Liver (tissue), 8 donors: ENCODE measurements at regions not wholly inside any gene's neighbourhood (a gene's known extent, or its start where the extent isn't known, plus 50 kb on each side); places are given as distances from the start of the nearest gene placed in this dataset.

ENCODE experiments used
- DNase-seq: peaks from one replicate; pipeline ENCODE4 v3.0.0-alpha.2; 2017; ENCODE audit warnings: low spot score
- H3K27ac ChIP-seq, 2 donors: one replicate each; pipeline ENCODE4 v1.7.0; 2013; ENCODE audit warnings: inconsistent platforms in 2 of 2, low read length in 2 of 2, control low read depth in 1 of 2, low read depth in 1 of 2, mild to moderate bottlenecking in 1 of 2
- H3K27me3 ChIP-seq, 4 donors: one replicate each; pipeline versions ENCODE4 v1.6.1 to v1.7.0; 2013; ENCODE audit warnings: low read length in 3 of 4, inconsistent platforms in 1 of 4, mild to moderate bottlenecking in 1 of 4, moderate library complexity in 1 of 4; ENCODE audit not compliant: control insufficient read depth in 4 of 4, insufficient read depth in 4 of 4
- H3K36me3 ChIP-seq, 4 donors: one replicate each; pipeline versions ENCODE4 v1.6.1 to v1.7.0; 2013; ENCODE audit warnings: low read length in 3 of 4, mild to moderate bottlenecking in 3 of 4, low read depth in 1 of 4, moderate library complexity in 1 of 4; ENCODE audit not compliant: control insufficient read depth in 4 of 4, insufficient read depth in 3 of 4
- H3K4me1 ChIP-seq, 4 donors: one replicate each; pipeline versions ENCODE4 v1.6.1 to v1.7.0; 2013; ENCODE audit warnings: low read length in 3 of 4, mild to moderate bottlenecking in 3 of 4, moderate library complexity in 1 of 4; ENCODE audit not compliant: control insufficient read depth in 4 of 4, insufficient read depth in 4 of 4
- H3K4me3 ChIP-seq, 3 donors: one replicate each; pipeline versions ENCODE4 v1.6.1 to v1.7.0; 2013; ENCODE audit warnings: low read length in 3 of 3, control low read depth in 1 of 3, low read depth in 1 of 3, mild to moderate bottlenecking in 1 of 3
- H3K9ac ChIP-seq, 2 donors: one replicate each; pipeline ENCODE4 v1.7.0; 2013; ENCODE audit warnings: low read length in 2 of 2, mild to moderate bottlenecking in 2 of 2, moderate library complexity in 2 of 2, control low read depth in 1 of 2, low read depth in 1 of 2
- H3K9me3 ChIP-seq, 4 donors: one replicate each; pipeline versions ENCODE4 v1.6.1 to v1.7.0; 2013; ENCODE audit warnings: low read length in 3 of 4; ENCODE audit not compliant: control insufficient read depth in 4 of 4
- CTCF ChIP-seq: fragments of 150-350 bp; IDR thresholded peaks from 2 replicates; pipeline ENCODE4 v1.5.1; 2017; ENCODE audit warnings: improper control_type of control experiment, low read depth, low read length; ENCODE audit not compliant: missing input control
- EGR1 ChIP-seq, 2 donors: IDR thresholded peaks; 2 replicates each; pipeline ENCODE4 v1.6.1; 2016 to 2018; ENCODE audit warnings: antibody characterized with exemption in 2 of 2, low read depth in 2 of 2
- FOXA1 ChIP-seq: IDR thresholded peaks from 2 replicates; pipeline ENCODE4 v1.6.1; 2016; ENCODE audit warnings: antibody characterized with exemption
- FOXA2 ChIP-seq: IDR thresholded peaks from 2 replicates; pipeline ENCODE4 v1.6.1; 2016; ENCODE audit warnings: antibody characterized with exemption
- GABPA ChIP-seq, 2 donors: IDR thresholded peaks in 1 of 2; conservative IDR thresholded peaks in 1 of 2; 2 replicates each; pipeline ENCODE4 v1.6.1; 2016; ENCODE audit warnings: antibody characterized with exemption in 2 of 2, mild to moderate bottlenecking in 1 of 2, moderate library complexity in 1 of 2
- HNF4A ChIP-seq, 2 donors: conservative IDR thresholded peaks; 2 replicates each; pipeline ENCODE4 v1.6.1; 2016; ENCODE audit warnings: antibody characterized with exemption in 2 of 2, mild to moderate bottlenecking in 2 of 2
- HNF4G ChIP-seq: IDR thresholded peaks from 2 replicates; pipeline ENCODE4 v1.6.1; 2016; ENCODE audit warnings: antibody characterized with exemption
- JUND ChIP-seq, 2 donors: IDR thresholded peaks; 2 replicates each; pipeline ENCODE4 v1.6.1; 2016; ENCODE audit warnings: antibody characterized with exemption in 2 of 2
- MAX ChIP-seq: IDR thresholded peaks from 2 replicates; pipeline ENCODE4 v1.6.1; 2016; ENCODE audit warnings: antibody characterized with exemption
- NR2F2 ChIP-seq: IDR thresholded peaks from 2 replicates; pipeline ENCODE4 v1.6.1; 2016; ENCODE audit warnings: antibody characterized with exemption
- RAD21 ChIP-seq, 2 donors: IDR thresholded peaks; 2 replicates each; pipeline ENCODE4 v1.6.1; 2016; ENCODE audit warnings: antibody characterized with exemption in 2 of 2, mild to moderate bottlenecking in 2 of 2
- REST ChIP-seq: IDR thresholded peaks from 2 replicates; pipeline ENCODE4 v1.6.1; 2016; ENCODE audit warnings: antibody characterized with exemption, mild to moderate bottlenecking
- RXRA ChIP-seq, 2 donors: IDR thresholded peaks; 2 replicates each; pipeline ENCODE4 v1.6.1; 2017 to 2018; ENCODE audit warnings: antibody characterized with exemption in 2 of 2, mild to moderate bottlenecking in 1 of 2
- SP1 ChIP-seq: IDR thresholded peaks from 2 replicates; pipeline ENCODE4 v1.6.1; 2018; ENCODE audit warnings: antibody characterized with exemption, mild to moderate bottlenecking
- TAF1 ChIP-seq: conservative IDR thresholded peaks from 2 replicates; pipeline ENCODE4 v1.6.1; 2016; ENCODE audit warnings: antibody characterized with exemption, mild to moderate bottlenecking
- YY1 ChIP-seq: IDR thresholded peaks from 2 replicates; pipeline ENCODE4 v1.6.1; 2016; ENCODE audit warnings: antibody characterized with exemption, mild to moderate bottlenecking
- ZBTB33 ChIP-seq: IDR thresholded peaks from 2 replicates; pipeline ENCODE4 v1.6.1; 2016; ENCODE audit warnings: antibody characterized with exemption
- WGBS: extraction: QIAGEN DNeasy Blood & Tissue Kit; methylation state at CpG from one replicate; pipeline ENCODE4 v1.1.7; 2013; 5-methylcytosine and 5-hydroxymethylcytosine counted together
- donor health status: healthy.
- donor health status: healthy.
- donor health status: healthy.
- donor health status: healthy.
- donor health status: healthy.

- Histone ChIP-seq H3K4me3 (no peak overlapping the region), H3K27ac (no peak overlapping the region), H3K9me3 (no peaks in the 10 kb centered on the region), H3K4me1 (no peaks in the 10 kb centered on the region), H3K27me3 (peaks cover 0 to 4% (median 0%) of the 10 kb centered on the region in 4 donors), H3K9ac (no peak overlapping the region), H3K36me3 (no peaks in the 10 kb centered on the region)
- TF ChIP-seq ZBTB33: no peak
- no peak for TF ChIP-seq HNF4A (conservative IDR thresholded peaks at IDR 0.05)
- no peak for TF ChIP-seq RXRA (IDR thresholded peaks at IDR 0.05)
- no peak for TF ChIP-seq FOXA2
- TF ChIP-seq FOXA1: no peak
- TF ChIP-seq MAX: no peak
- TF ChIP-seq TAF1: no peak
- TF ChIP-seq RAD21 (IDR thresholded peaks at IDR 0.05): no peak
- TF ChIP-seq REST: no peak
- TF ChIP-seq SP1: no peak
- no peak for TF ChIP-seq EGR1 (IDR thresholded peaks at IDR 0.05; ENCODE audit: low read depth in 2 of 2)
- TF ChIP-seq GABPA (IDR thresholded peaks at IDR 0.05 in 1 of 2, conservative IDR thresholded peaks at IDR 0.05 in 1 of 2): no peak
- TF ChIP-seq JUND (IDR thresholded peaks at IDR 0.05): no peak
- no peak for TF ChIP-seq YY1
- no peak for TF ChIP-seq NR2F2
- TF ChIP-seq HNF4G: no peak
- no peak for TF ChIP-seq CTCF
- no peak for DNase-seq
- WGBS: 56% methylated on average over 2 of the region's 2 CpGs
These were observed 354.3 kb upstream of the NEGR1 start for GRCh38 chr1:72636631-72637030.

- no peak for DNase-seq
- Histone ChIP-seq H3K27me3 (peaks cover 0 to 4% (median 0%) of the 10 kb centered on the region in 4 donors), H3K36me3 (no peaks in the 10 kb centered on the region), H3K9me3 (no peaks in the 10 kb centered on the region), H3K9ac (no peak overlapping the region), H3K4me1 (no peaks in the 10 kb centered on the region), H3K4me3 (no peak overlapping the region), H3K27ac (no peak overlapping the region)
- WGBS: 67% methylated on average over 5 of the region's 5 CpGs
- TF ChIP-seq MAX (no peak), HNF4A (conservative IDR thresholded peaks at IDR 0.05) (no peak), FOXA1 (no peak), JUND (IDR thresholded peaks at IDR 0.05) (no peak), REST (no peak), YY1 (no peak), FOXA2 (no peak), ZBTB33 (no peak)
These were observed 353.4 kb upstream of the NEGR1 start for GRCh38 chr1:72635719-72636118.
